RWPE2 (cell line): ENCODE measurements at regions not wholly inside any gene's neighbourhood (a gene's known extent, or its start where the extent isn't known, plus 50 kb on each side); places are given as distances from the start of the nearest gene placed in this dataset.

ENCODE experiments used
- ATAC-seq: fragments of 200-7000 bp; cut with Tn5 transposase; 3 replicates; pipeline ENCODE4 v1.9.1; 2021; ENCODE audit warnings: low read depth
- DNase-seq: peaks from one replicate; pipeline ENCODE4 v3.0.0-alpha.2; 2020; ENCODE audit warnings: low spot score
- H3K27ac ChIP-seq: fragments of 450-650 bp; 2 replicates; pipeline ENCODE4 v1.5.1; 2017; ENCODE audit warnings: mild to moderate bottlenecking; ENCODE audit not compliant: poor library complexity, severe bottlenecking
- H3K27me3 ChIP-seq: fragments of 250-450 bp; sonication (Bioruptor Pico); 2 replicates; pipeline ENCODE4 v1.5.1; 2021; ENCODE audit warnings: mild to moderate bottlenecking, moderate library complexity; ENCODE audit not compliant: insufficient read depth, poor library complexity, severe bottlenecking
- H3K36me3 ChIP-seq: fragments of 250-450 bp; sonication (Bioruptor Pico); 2 replicates; pipeline ENCODE4 v1.5.1; 2020; ENCODE audit warnings: low read depth, mild to moderate bottlenecking, moderate library complexity
- H3K4me1 ChIP-seq: fragments of 250-450 bp; sonication (Bioruptor Pico); 2 replicates; pipeline ENCODE4 v1.5.1; 2021; ENCODE audit warnings: mild to moderate bottlenecking, moderate library complexity; ENCODE audit not compliant: insufficient read depth, poor library complexity, severe bottlenecking
- H3K4me3 ChIP-seq: fragments of 250-450 bp; sonication (Bioruptor Pico); 2 replicates; pipeline ENCODE4 v1.5.1; 2021; ENCODE audit warnings: mild to moderate bottlenecking, moderate library complexity; ENCODE audit not compliant: severe bottlenecking
- H3K9me3 ChIP-seq: fragments of 250-450 bp; sonication (Bioruptor Pico); 2 replicates; pipeline ENCODE4 v1.5.1; 2021; ENCODE audit warnings: mild to moderate bottlenecking, moderate library complexity; ENCODE audit not compliant: severe bottlenecking
- TF ChIP-seq, protein P1 (sequence below): fragments of 450-650 bp; IDR thresholded peaks from one replicate; pipeline ENCODE4 v1.5.1; 2017; ENCODE audit warnings: mild to moderate bottlenecking, moderate library complexity; ENCODE audit not compliant: poor library complexity, severe bottlenecking

DNA sequence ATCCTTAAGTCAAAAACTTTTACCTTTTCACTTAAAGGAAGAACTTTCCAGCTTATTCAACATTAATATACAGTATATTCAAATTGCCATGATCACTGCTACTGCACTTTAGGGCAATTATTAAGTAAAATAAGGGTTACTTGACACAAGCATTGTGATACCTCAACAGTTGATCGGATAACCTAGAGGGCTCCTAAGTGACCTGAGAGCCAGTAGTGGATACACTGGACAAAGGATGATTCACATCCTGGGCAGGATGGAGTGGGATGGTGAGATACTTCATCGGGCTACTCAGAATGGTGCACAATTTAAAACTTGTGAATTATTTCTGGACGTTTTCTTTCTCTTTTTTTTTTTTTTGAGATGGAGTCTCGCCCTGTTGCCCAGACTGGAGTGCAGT lies 54.5 kb upstream of the PPM1J start:
- no peaks in the 10 kb centered on the region for H3K27me3 ChIP-seq
- no peak overlapping the region for H3K27ac ChIP-seq
- H3K36me3 ChIP-seq = no peaks in the 10 kb centered on the region
- no peaks in the 10 kb centered on the region for H3K9me3 ChIP-seq
- TF ChIP-seq, protein P1, sequence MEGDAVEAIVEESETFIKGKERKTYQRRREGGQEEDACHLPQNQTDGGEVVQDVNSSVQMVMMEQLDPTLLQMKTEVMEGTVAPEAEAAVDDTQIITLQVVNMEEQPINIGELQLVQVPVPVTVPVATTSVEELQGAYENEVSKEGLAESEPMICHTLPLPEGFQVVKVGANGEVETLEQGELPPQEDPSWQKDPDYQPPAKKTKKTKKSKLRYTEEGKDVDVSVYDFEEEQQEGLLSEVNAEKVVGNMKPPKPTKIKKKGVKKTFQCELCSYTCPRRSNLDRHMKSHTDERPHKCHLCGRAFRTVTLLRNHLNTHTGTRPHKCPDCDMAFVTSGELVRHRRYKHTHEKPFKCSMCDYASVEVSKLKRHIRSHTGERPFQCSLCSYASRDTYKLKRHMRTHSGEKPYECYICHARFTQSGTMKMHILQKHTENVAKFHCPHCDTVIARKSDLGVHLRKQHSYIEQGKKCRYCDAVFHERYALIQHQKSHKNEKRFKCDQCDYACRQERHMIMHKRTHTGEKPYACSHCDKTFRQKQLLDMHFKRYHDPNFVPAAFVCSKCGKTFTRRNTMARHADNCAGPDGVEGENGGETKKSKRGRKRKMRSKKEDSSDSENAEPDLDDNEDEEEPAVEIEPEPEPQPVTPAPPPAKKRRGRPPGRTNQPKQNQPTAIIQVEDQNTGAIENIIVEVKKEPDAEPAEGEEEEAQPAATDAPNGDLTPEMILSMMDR = no peak
- ATAC-seq (peak; percentile 54; the same call in 1 of the 3 replicates), DNase-seq (no peak)
- no peak overlapping the region for H3K4me3 ChIP-seq
- no peaks in the 10 kb centered on the region for H3K4me1 ChIP-seq

DNA sequence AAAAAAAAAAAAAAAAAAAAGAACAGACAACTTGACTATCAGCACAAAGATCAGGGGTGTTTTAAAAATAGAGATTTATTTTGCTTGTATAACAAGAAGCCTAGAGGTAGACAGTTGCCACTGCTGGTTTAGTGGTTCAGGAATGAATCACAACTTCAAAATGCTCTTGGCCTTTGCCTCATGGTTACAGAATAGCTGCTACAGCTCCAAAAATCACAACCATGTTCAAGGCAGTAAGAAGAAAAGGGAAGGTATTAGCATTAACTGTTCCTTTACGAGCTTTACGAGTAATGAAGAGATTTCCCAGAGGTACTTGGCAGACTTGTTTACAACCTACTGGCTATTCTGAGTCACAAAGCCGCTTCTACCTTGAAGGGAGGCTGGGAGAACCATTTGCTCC lies 52.5 kb upstream of the PPM1J start:
- TF ChIP-seq, protein P1 = no peak
- H3K9me3 ChIP-seq = no peaks in the 10 kb centered on the region
- no peaks in the 10 kb centered on the region for H3K27me3 ChIP-seq
- no peak for DNase-seq
- peaks cover 8% of the 10 kb centered on the region for H3K4me1 ChIP-seq
- H3K4me3 ChIP-seq = no peak overlapping the region
- H3K27ac ChIP-seq = no peak overlapping the region
- H3K36me3 ChIP-seq = no peaks in the 10 kb centered on the region
- no peak for ATAC-seq
